Keratinocyte (primary cell): ENCODE measurements at regions not wholly inside any gene's neighbourhood (a gene's known extent, or its start where the extent isn't known, plus 50 kb on each side); places are given as distances from the start of the nearest gene placed in this dataset.
A peak's percentile ranks its signal among the peaks of the same experiment; 100 is the strongest.

Source experiments
- DNase-seq: peaks from one replicate; pipeline ENCODE4 v3.0.0-alpha.2; 2011; ENCODE audit warnings: low read depth, missing footprints, low spot score
- FAIRE-seq: peaks from 2 replicates; lab custom pipeline; 2011; peaks lifted over from hg19 to GRCh38; lab: Jason Lieb, UNC
- H2AFZ ChIP-seq: 2 replicates; pipeline ENCODE4 v1.6.0; 2012; ENCODE audit warnings: low read length, control low read depth, inconsistent platforms; ENCODE audit not compliant: control insufficient read depth
- H3K27ac ChIP-seq: 2 replicates; pipeline ENCODE4 v1.5.1; 2011; ENCODE audit warnings: low read length; ENCODE audit not compliant: control insufficient read depth, insufficient read depth
- H3K27me3 ChIP-seq: 3 replicates; pipeline ENCODE4 v1.6.0; 2011; ENCODE audit warnings: low read length; ENCODE audit not compliant: control insufficient read depth, insufficient read depth; ENCODE audit errors: extremely low read depth
- H3K36me3 ChIP-seq, 2 experiments: 2 replicates in 1 of 2; 3 replicates in 1 of 2; pipeline ENCODE4 v1.5.1; 2011; ENCODE audit warnings: low read length in 2 of 2, mild to moderate bottlenecking in 1 of 2; ENCODE audit not compliant: control insufficient read depth in 2 of 2, insufficient read depth in 2 of 2; ENCODE audit errors: extremely low read depth in 1 of 2
- H3K4me1 ChIP-seq: 3 replicates; pipeline ENCODE4 v1.5.1; 2011; ENCODE audit warnings: low read length; ENCODE audit not compliant: control insufficient read depth, insufficient read depth; ENCODE audit errors: extremely low read depth
- H3K4me2 ChIP-seq: 3 replicates; pipeline ENCODE4 v1.6.0; 2011; ENCODE audit warnings: low read depth, low read length; ENCODE audit not compliant: control insufficient read depth, insufficient read depth; ENCODE audit errors: extremely low read depth
- H3K4me3 ChIP-seq, 3 experiments: fragments of 200-600 bp in 1 of 3; sonication (generic) in 1 of 3; 2 replicates in 2 of 3; 3 replicates in 1 of 3; pipeline ENCODE4 v1.5.1; 2011 to 2016; ENCODE audit warnings: low read length in 3 of 3, mild to moderate bottlenecking in 3 of 3, control low read depth in 2 of 3, inconsistent platforms in 1 of 3, low read depth in 1 of 3, mixed read lengths in 1 of 3, mixed run types in 1 of 3, moderate library complexity in 1 of 3; ENCODE audit not compliant: control insufficient read depth in 2 of 3, insufficient read depth in 2 of 3; ENCODE audit errors: extremely low read depth in 1 of 3
- H3K79me2 ChIP-seq: 2 replicates; pipeline ENCODE4 v1.6.0; 2012; ENCODE audit warnings: low read length; ENCODE audit not compliant: control insufficient read depth, insufficient read depth
- H3K9ac ChIP-seq: 3 replicates; pipeline ENCODE4 v1.6.0; 2011; ENCODE audit warnings: low read length; ENCODE audit not compliant: control insufficient read depth, insufficient read depth; ENCODE audit errors: extremely low read depth
- H3K9me1 ChIP-seq: 3 replicates; pipeline ENCODE4 v1.6.0; 2011; ENCODE audit warnings: low read length; ENCODE audit not compliant: control insufficient read depth, insufficient read depth; ENCODE audit errors: extremely low read depth
- H3K9me3 ChIP-seq: 2 replicates; pipeline ENCODE4 v1.5.1; 2012; ENCODE audit warnings: low read depth, low read length; ENCODE audit not compliant: control insufficient read depth
- H4K20me1 ChIP-seq: 3 replicates; pipeline ENCODE4 v1.6.0; 2011; ENCODE audit warnings: low read length; ENCODE audit not compliant: control insufficient read depth, insufficient read depth; ENCODE audit errors: extremely low read depth
- EZH2 ChIP-seq: IDR thresholded peaks from one replicate; pipeline ENCODE4 v1.6.1; 2012; ENCODE audit warnings: inconsistent platforms, mild to moderate bottlenecking, low read length, moderate library complexity
- dilution Hi-C: fragments of 300-500 bp; cut with MboI; formaldehyde crosslinking; loops from one replicate; pipeline ENCODE4 v1.7.0; 2020; ENCODE audit warnings: low sequenced_read_pairs; ENCODE audit not compliant: extremely low pct_ligation_motif_present
- TF ChIP-seq, protein P1 (sequence below), 3 experiments: IDR thresholded peaks in 1 of 3; conservative IDR thresholded peaks in 1 of 3; optimal IDR thresholded peaks in 1 of 3; 2 replicates in 2 of 3; 3 replicates in 1 of 3; pipeline versions ENCODE3 to v1.5.1; 2011; ENCODE audit warnings: low read length in 3 of 3, mild to moderate bottlenecking in 3 of 3, moderate library complexity in 2 of 3, control low read depth in 1 of 3, inconsistent platforms in 1 of 3; ENCODE audit not compliant: insufficient read depth in 2 of 3; ENCODE audit errors: extremely low read depth in 1 of 3

DNA sequence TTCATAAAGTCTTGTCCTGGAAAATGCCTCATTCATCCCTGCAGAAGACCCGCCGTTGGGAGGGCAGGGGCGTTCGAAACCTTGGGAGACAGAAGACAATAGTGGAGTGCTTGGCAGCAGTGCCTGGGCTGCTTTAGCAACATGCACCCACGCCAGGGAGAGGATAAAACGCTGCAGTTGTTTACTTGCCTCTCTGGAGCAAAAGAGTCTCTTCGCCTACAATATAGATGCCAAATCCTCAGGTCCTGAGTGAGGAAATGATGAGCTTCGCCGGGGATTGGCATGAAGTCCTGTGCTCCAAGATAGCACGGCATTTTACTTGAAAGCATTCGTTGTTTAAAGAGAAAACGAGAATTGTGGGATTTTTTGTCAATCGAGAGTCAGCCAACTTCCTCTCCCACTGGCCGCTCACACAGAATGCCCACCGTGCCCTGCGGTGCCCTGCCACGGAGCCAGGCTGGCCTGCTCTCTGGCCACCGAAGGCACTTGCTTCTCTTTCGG lies 152.5 kb upstream of the POU3F3 start:
- Histone ChIP-seq H3K4me1 (peaks cover 12% of the 10 kb centered on the region), H2AFZ (no peak overlapping the region), H3K27ac (no peak overlapping the region), H3K4me2 (no peak overlapping the region), H4K20me1 (no peaks in the 10 kb centered on the region), H3K36me3 (no peaks in the 10 kb centered on the region), H3K9me1 (no peaks in the 10 kb centered on the region), H3K79me2 (no peaks in the 10 kb centered on the region), H3K27me3 (no peaks in the 10 kb centered on the region), H3K4me3 (no peak overlapping the region), H3K9ac (no peak overlapping the region), H3K9me3 (no peaks in the 10 kb centered on the region)
- DNase-seq (no peak), FAIRE-seq (no peak)
- TF ChIP-seq EZH2 = no peak
- TF ChIP-seq, protein P1, sequence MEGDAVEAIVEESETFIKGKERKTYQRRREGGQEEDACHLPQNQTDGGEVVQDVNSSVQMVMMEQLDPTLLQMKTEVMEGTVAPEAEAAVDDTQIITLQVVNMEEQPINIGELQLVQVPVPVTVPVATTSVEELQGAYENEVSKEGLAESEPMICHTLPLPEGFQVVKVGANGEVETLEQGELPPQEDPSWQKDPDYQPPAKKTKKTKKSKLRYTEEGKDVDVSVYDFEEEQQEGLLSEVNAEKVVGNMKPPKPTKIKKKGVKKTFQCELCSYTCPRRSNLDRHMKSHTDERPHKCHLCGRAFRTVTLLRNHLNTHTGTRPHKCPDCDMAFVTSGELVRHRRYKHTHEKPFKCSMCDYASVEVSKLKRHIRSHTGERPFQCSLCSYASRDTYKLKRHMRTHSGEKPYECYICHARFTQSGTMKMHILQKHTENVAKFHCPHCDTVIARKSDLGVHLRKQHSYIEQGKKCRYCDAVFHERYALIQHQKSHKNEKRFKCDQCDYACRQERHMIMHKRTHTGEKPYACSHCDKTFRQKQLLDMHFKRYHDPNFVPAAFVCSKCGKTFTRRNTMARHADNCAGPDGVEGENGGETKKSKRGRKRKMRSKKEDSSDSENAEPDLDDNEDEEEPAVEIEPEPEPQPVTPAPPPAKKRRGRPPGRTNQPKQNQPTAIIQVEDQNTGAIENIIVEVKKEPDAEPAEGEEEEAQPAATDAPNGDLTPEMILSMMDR (optimal IDR thresholded peaks at IDR 0.05 in 1 of 3, IDR thresholded peaks at IDR 0.05 in 1 of 3, conservative IDR thresholded peaks at IDR 0.05 in 1 of 3; ENCODE audit: extremely low read depth in 1 of 3, insufficient read depth in 2 of 3, low read length in 3 of 3) = no peak
- dilution Hi-C loops = no loop called here

DNA sequence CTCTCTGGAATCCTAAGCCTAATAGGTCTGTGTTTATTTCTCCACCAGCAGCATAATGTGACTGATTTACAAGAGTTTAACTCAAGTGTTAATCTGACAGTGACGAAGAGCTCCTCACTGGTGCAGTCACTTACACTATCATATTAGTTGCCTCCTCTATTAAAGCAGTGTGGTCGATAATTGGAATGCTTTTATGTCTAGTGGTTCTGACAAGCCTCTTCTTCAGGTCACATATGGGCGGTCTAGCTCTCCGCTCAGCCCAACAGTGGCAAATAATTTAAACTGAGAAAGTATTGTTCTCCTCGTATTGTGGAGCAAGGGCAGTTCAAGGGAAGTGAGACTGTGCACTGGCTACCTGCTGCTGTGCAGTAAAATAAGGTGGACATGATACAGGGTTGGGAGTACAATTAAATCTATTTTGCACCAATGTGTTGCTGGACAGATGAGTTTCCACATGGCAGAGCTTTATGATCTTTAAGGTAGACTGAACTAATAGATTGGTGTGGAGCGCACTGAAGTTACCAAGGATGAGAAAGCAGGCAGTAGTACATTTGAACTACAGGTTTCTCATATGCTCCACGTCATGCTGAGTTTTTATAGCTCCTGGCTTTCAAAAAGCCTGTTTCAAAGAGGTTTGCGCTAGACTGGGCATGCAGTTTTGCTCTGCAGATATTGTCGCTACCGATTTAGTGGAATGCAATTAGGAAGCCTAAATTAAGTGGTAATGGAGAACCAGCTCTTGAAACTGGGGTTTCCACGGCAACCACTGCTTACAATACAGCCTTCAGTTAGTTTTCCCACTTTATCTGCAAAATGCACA lies 151.7 kb upstream of the POU3F3 start:
- Histone ChIP-seq H2AFZ (no peak overlapping the region), H3K9me1 (no peaks in the 10 kb centered on the region), H3K4me3 (peak overlapping the region in 1 of 3 experiments; percentile 24), H3K27me3 (no peaks in the 10 kb centered on the region), H3K9ac (no peak overlapping the region), H3K9me3 (no peaks in the 10 kb centered on the region), H3K27ac (no peak overlapping the region), H3K4me1 (peaks cover 12% of the 10 kb centered on the region), H3K36me3 (no peaks in the 10 kb centered on the region), H3K4me2 (peak overlapping the region; percentile 30), H3K79me2 (no peaks in the 10 kb centered on the region), H4K20me1 (no peaks in the 10 kb centered on the region)
- DNase-seq (no peak), FAIRE-seq (peak; percentile 53)
- TF ChIP-seq, protein P1 (optimal IDR thresholded peaks at IDR 0.05 in 1 of 3, IDR thresholded peaks at IDR 0.05 in 1 of 3, conservative IDR thresholded peaks at IDR 0.05 in 1 of 3; ENCODE audit: extremely low read depth in 1 of 3, insufficient read depth in 2 of 3, low read length in 3 of 3) = no peak
- TF ChIP-seq EZH2 = no peak
- dilution Hi-C loops = no loop called here
